ENCODE measurements at regions not wholly inside any gene's neighbourhood (a gene's known extent, or its start where the extent isn't known, plus 50 kb on each side); places are given as distances from the start of the nearest gene placed in this dataset.
"Not testable (repeated sequence)": the region's sequence is repeated elsewhere in the genome, so short reads cannot be mapped to it uniquely, and the experiment has no call there.

DNA sequence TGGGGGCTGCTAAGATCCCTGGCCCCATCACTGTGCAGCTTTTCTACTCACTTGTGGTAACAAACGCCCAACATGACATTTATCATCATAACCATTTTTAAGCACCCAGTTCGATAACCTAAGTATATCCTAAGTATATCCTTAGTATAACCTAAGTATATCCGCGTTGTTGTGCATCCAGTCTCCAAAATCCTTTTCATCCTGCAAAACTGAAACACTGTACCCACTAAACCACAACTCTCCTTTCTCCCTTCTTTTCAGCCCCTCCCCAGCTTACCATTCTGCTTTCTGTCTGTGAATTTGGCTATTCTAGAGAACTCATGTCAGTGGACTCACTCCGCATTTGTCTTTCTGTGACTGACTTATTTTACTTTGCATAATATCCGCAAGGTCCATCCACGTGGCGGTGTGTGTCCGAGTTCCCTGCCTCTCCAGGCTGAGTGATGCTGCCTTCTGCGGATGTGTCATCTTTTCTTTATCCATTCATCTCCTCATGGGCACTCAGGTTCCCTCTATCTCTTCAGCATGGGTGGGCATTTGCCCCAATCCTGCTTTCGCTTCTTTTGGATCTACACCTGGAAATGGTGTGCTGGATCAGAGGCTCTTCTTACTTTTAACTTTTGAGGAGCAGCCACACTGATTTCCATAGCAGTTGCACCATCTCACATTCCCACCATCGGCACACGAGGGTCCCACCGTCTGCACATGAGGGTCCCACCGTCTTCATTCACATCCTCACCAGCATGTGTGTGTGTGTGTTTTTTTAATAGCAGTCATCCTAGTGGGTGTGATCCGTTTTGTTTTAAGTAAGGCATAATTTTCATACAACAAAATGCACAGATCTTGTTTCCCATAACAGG, 82.4 kb upstream of the CLDN5 start:
- Mint-ChIP-seq H3K27ac (no peak overlapping the region), H3K4me1 (ENCODE audit: low read depth) (peaks cover 89% of the 10 kb centered on the region), H3K4me3 (peak overlapping the region; percentile 48 to 78), H3K27me3 (ENCODE audit: low read depth) (no peaks in the 10 kb centered on the region), H3K9me3 (peaks cover 0 to 4% of the 10 kb centered on the region in 2 donors), H3K36me3 (ENCODE audit: insufficient read depth in 2 of 2) (no peaks in the 10 kb centered on the region)
- no peak for ATAC-seq (replicated peaks in 1 of 2)
- DNase-seq = no peak

DNA sequence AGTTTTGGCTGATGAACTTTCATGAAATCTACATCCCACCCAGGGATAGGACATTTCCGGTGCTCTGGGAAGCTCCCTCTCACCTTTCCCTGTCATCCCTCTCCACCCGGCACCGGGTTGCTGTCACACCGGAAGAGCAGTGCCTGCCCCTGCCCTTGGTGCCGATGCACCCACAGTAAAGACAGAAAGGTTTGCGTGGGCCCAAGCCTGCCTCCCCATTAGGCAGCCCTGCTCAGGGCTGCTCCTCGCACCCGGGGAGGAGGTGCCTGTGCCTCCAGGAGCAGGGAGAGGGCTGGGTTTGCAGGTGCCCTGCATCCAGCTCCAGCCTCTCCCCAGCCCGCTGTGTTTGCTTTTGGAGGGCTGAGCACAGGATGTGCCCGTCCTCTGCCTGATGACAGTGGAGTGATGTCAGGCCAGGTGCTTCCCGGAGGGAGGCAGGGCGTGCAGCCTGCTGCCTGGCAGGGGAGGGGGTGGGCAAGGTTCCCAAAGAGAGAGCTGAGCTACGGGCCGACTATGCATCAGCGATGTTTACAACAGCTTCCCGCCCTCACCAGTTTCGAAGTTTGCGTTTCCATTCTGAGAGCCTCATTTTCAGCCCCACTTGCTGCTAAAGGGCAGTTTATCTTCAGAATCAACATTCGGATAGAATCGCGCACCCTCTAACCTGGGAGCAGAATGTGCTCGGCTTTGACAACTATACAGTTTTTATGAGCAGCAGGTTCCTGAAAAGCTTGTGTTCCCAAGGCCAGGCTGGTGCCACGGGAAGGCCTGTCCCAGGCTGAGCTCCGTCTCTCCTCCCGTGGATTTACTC, 83.2 kb upstream of the CLDN5 start:
- H3K36me3 Mint-ChIP-seq (ENCODE audit: insufficient read depth in 2 of 2) = no peaks in the 10 kb centered on the region
- H3K27me3 Mint-ChIP-seq (ENCODE audit: low read depth) = no peaks in the 10 kb centered on the region
- no peak overlapping the region for H3K27ac Mint-ChIP-seq
- DNase-seq (peak; percentile 38 to 42), ATAC-seq (replicated peaks in 1 of 2) (peak; percentile 52 to 73)
- peaks cover 0 to 4% of the 10 kb centered on the region in 2 donors for H3K9me3 Mint-ChIP-seq
- peak overlapping the region; percentile 48 to 78 for H3K4me3 Mint-ChIP-seq
- peaks cover 94% of the 10 kb centered on the region for H3K4me1 Mint-ChIP-seq (ENCODE audit: low read depth)

DNA sequence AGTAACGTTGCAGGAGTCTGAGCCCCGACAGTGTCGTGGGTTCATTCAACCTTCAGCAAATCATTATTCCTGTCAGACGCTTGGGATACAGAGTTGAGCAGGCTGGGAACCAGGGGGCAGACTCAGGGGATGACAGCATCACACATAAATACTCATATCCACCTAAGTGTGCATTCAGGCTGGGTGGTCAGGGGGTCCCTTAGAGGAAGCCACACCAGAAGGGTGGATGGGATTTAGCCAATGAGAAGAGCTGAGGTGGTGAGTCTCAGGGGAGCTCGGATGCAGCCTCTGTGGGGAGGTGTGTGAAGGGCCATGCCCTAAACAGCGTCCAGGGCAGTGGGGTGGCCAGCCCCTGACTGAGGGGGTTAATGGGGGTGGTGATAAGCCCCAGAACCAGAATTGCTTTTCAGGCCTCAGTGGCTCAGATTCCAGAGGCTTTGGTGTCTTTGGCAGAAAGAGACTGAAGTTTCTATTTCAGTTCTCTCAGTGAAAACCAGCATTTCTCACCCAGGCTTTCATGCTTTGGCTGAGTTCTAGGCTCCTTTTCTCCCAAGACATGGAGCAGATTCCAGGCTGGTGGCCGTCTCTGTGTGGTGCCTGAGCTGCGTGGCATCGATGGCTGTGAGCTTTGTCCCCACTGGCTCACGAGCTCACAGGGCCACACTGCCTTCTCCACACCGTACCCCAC, 83.9 kb upstream of the CLDN5 start:
- Mint-ChIP-seq H3K4me1 (ENCODE audit: low read depth) (peaks cover 92% of the 10 kb centered on the region), H3K27me3 (ENCODE audit: low read depth) (no peaks in the 10 kb centered on the region), H3K27ac (no peak overlapping the region)

DNA sequence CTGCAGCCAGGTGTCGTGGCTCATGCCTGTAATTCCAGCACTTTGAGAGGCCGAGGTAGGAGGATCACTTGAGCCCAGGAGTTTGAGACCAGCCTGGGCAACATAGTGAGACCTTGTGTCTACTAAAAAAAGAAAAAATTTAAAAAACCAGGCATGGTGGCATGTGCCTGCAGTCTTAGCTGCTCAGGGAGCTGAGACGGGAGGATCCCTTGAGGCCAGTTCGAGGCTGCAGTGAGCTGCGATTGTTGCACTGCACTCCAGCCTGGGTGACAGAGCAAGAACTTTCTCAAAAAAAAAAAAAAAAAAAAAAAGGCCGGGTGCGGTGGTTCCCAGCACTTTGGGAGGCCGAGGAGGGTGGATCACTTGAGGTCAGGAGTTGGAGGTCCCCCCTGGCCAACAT, 85.5 kb upstream of the CLDN5 start:
- not testable (repeated sequence) for H3K27ac Mint-ChIP-seq; H3K36me3 Mint-ChIP-seq (ENCODE audit: insufficient read depth in 2 of 2); ATAC-seq (replicated peaks in 1 of 2); H3K9me3 Mint-ChIP-seq; H3K27me3 Mint-ChIP-seq (ENCODE audit: low read depth); DNase-seq
- Mint-ChIP-seq H3K4me1 (ENCODE audit: low read depth) (peaks cover 85% of the 10 kb centered on the region), H3K4me3 (peak overlapping the region in 1 of 2 donors; percentile 59)

More for the DNA sequence above, 83.9 kb upstream of the CLDN5 start:
- peak overlapping the region; percentile 48 to 78 for H3K4me3 Mint-ChIP-seq
- no peak for DNase-seq
- H3K36me3 Mint-ChIP-seq (ENCODE audit: insufficient read depth in 2 of 2) = no peaks in the 10 kb centered on the region
- no peak for ATAC-seq (replicated peaks in 1 of 2)
- peaks cover 0 to 2% of the 10 kb centered on the region in 2 donors for H3K9me3 Mint-ChIP-seq

DNA sequence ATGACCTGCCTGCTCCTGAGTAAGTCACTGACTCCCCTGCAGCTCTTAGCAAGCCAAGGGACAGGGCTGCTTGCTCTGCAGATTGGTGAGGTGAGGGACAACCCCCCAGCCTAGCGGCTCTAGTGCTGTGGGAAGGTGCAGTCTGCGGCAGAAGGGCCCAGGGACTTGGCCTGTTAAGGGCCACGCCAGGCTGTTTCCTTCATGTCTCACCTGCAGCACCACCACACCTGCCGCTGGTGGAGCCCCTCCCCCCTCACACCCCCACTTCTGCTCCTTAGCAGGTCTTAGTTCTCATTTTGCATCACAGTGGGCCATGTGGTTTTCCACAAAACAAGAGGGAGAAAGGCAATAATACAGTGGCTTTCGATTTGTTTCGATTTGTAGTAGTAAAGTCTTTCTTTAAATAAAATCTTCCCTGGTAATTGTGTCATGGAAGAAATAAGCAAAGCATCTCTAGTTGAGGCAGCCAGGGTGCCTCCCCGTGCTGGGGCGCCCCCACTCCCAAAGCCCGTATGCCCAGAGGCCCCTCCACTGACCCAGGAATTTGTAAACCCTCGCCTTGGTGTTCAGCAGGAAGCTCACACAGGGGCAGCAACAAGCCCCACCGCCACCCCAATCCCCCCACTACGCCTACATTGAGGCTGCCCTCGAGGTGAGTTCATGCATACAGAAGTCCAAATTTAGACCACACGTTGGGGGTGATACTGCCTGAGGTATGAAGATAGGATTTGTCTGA, 86.5 kb upstream of the CLDN5 start:
- H3K9me3 Mint-ChIP-seq = no peaks in the 10 kb centered on the region
- H3K36me3 Mint-ChIP-seq (ENCODE audit: insufficient read depth in 2 of 2) = no peaks in the 10 kb centered on the region

DNA sequence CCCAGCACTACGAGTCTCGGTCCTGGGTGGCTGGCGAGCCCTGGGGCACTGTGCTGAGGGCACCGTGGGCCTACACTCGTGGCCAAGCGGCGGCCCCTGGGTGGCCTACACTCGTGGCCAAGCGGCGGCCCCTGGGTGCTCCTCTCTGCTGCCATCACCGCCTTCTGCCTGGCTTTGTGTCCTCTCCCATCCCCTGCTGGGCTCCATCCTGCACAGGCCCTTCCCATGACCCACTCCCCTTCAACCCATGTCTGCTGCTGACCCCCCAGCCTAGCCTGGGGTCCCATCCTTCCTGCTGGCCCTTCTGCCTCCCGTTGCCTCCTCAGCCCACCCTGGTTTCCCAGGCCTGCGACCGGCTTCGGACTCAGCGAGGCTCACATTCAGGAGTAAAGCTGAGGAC, 87.4 kb upstream of the CLDN5 start:
- H3K4me1 Mint-ChIP-seq (ENCODE audit: low read depth) = peaks cover 74% of the 10 kb centered on the region
- H3K36me3 Mint-ChIP-seq (ENCODE audit: insufficient read depth in 2 of 2) = no peaks in the 10 kb centered on the region
- no peaks in the 10 kb centered on the region for H3K9me3 Mint-ChIP-seq
- DNase-seq = no peak
- H3K27me3 Mint-ChIP-seq (ENCODE audit: low read depth) = no peaks in the 10 kb centered on the region
- no peak overlapping the region for H3K4me3 Mint-ChIP-seq
- no peak for ATAC-seq (replicated peaks in 1 of 2)
- no peak overlapping the region for H3K27ac Mint-ChIP-seq

More for the DNA sequence above, 86.5 kb upstream of the CLDN5 start:
- ATAC-seq (replicated peaks in 1 of 2) (peak; percentile 69 to 76), DNase-seq (peak; percentile 47 to 63)
- H3K4me1 Mint-ChIP-seq (ENCODE audit: low read depth) = peaks cover 82% of the 10 kb centered on the region
- peak overlapping the region; percentile 10 for H3K27ac Mint-ChIP-seq
- H3K27me3 Mint-ChIP-seq (ENCODE audit: low read depth) = no peaks in the 10 kb centered on the region
- H3K4me3 Mint-ChIP-seq = peak overlapping the region; percentile 57 to 68

DNA sequence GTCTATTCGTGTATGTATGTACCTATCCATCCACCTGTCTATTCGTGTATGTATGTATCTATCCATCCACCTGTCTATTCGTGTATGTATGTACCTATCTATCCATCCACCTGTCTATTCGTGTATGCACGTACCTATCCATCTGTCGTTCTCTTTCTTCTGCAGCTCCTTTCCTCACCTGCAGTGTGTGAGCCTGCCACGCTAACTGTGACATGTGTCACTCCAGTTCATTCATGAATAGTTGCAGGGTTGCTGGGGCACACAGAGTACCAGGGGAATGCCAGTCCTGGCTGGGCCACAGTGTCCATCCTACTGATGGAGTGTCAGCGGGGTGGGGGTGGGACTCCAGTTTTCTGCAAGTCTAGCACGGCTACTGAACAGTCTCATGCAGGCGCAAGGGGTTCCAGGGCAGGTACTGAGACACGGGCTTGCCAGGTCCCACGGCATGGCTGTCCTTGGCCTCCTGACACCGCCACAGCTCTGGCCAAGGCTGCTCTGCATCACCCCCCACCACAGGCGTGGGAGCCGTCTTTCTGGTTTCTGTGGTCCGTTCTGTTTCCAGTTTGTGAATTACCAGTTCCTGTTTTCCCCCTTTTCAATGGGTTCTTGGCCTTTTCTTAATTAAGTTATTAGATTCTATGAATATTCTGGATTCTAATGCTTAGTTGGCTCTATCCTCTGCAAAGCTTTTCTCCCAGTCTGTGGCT, 88.8 kb upstream of the CLDN5 start:
- H3K27me3 Mint-ChIP-seq (ENCODE audit: low read depth) = no peaks in the 10 kb centered on the region
- peaks cover 65% of the 10 kb centered on the region for H3K4me1 Mint-ChIP-seq (ENCODE audit: low read depth)
- H3K27ac Mint-ChIP-seq = no peak overlapping the region
- no peak overlapping the region for H3K4me3 Mint-ChIP-seq
- no peak for DNase-seq
- no peaks in the 10 kb centered on the region for H3K36me3 Mint-ChIP-seq (ENCODE audit: insufficient read depth in 2 of 2)
- H3K9me3 Mint-ChIP-seq = no peaks in the 10 kb centered on the region
- no peak for ATAC-seq (replicated peaks in 1 of 2)

DNA sequence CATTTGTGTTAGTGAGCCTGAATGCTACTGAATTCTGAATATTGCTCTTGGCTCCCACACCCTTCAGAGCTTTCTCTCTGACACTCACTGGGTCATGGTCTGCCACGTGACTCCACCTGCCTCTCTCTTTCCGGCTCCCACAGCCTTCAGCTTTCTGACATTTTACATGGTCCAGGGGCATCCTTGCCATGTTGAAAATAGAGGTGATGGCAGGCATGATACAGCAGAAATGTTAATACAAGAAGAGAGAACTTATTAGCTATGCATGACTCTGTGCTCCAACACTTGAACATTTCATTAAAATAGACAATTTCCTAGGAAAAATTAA, 90.3 kb upstream of the CLDN5 start:
- Mint-ChIP-seq H3K9me3 (no peaks in the 10 kb centered on the region), H3K4me3 (no peak overlapping the region), H3K27me3 (ENCODE audit: low read depth) (no peaks in the 10 kb centered on the region), H3K4me1 (ENCODE audit: low read depth) (peaks cover 65% of the 10 kb centered on the region), H3K36me3 (ENCODE audit: insufficient read depth in 2 of 2) (no peaks in the 10 kb centered on the region), H3K27ac (no peak overlapping the region)
- ATAC-seq (replicated peaks in 1 of 2) (no peak), DNase-seq (no peak)

DNA sequence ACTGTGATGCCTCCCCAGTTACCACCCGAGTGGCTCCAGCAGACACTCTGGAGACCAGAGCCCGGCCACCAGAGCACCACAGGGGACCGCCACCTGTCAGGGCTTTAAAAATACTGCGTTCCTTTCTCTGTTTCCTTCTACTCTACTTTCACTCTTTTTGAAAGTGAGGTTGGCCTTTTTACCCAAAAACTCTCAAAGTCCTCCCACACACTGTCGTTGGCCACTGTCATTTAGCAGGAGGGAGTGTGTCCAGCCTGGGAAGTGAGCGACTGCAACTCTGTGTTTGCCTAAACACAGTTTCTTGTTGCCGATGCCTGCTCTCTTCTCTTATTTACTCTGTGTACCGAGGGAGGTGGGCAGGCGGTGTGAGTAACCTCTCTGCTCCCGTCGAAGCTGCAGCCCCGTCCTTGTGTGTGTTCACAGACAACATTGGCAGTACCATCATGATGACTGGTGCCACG, 90.8 kb upstream of the CLDN5 start:
- DNase-seq = no peak
- no peaks in the 10 kb centered on the region for H3K36me3 Mint-ChIP-seq (ENCODE audit: insufficient read depth in 2 of 2)
- no peaks in the 10 kb centered on the region for H3K9me3 Mint-ChIP-seq
- ATAC-seq (replicated peaks in 1 of 2) = no peak
- H3K27me3 Mint-ChIP-seq (ENCODE audit: low read depth) = no peaks in the 10 kb centered on the region
- no peak overlapping the region for H3K4me3 Mint-ChIP-seq
- H3K27ac Mint-ChIP-seq = no peak overlapping the region
- H3K4me1 Mint-ChIP-seq (ENCODE audit: low read depth) = peaks cover 66% of the 10 kb centered on the region

DNA sequence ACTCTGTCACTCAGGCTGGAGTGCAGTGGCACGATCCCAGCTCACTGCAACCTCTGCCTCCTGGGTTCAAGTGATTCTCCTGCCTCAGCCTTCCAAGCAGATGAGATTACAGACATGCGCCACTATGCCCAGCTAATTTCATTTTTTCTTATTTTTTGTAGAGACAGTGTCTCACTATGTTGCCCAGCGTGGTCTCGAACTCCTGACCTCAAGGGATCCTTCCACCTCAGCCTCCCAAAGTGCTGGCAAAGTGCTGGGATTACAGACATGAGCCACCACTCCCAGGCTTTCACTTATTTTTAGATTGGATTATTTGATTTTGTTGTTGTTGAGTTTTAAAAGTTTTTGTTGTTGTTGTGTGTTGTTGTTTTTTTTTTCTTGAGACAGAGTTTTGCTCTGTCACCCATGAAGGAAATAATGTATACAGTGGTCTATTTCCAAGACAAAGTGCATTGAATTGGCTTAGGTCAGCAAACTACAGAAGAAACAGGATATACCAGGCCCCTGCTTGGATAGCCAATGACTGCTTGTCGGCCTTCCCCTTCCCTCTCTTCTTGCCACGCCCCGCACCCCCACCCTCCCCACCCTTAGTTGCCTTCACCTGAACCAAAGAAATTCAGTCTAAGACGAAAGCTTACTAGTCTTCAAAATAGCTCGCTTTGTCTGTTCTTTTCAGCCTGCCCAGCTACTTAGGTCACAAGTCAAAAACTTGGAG, 91.8 kb upstream of the CLDN5 start:
- Mint-ChIP-seq H3K4me1 (ENCODE audit: low read depth) (peaks cover 56% of the 10 kb centered on the region), H3K4me3 (no peak overlapping the region), H3K9me3 (no peaks in the 10 kb centered on the region), H3K27ac (no peak overlapping the region), H3K36me3 (ENCODE audit: insufficient read depth in 2 of 2) (no peaks in the 10 kb centered on the region), H3K27me3 (ENCODE audit: low read depth) (no peaks in the 10 kb centered on the region)
- DNase-seq = no peak
- ATAC-seq (replicated peaks in 1 of 2) = no peak

DNA sequence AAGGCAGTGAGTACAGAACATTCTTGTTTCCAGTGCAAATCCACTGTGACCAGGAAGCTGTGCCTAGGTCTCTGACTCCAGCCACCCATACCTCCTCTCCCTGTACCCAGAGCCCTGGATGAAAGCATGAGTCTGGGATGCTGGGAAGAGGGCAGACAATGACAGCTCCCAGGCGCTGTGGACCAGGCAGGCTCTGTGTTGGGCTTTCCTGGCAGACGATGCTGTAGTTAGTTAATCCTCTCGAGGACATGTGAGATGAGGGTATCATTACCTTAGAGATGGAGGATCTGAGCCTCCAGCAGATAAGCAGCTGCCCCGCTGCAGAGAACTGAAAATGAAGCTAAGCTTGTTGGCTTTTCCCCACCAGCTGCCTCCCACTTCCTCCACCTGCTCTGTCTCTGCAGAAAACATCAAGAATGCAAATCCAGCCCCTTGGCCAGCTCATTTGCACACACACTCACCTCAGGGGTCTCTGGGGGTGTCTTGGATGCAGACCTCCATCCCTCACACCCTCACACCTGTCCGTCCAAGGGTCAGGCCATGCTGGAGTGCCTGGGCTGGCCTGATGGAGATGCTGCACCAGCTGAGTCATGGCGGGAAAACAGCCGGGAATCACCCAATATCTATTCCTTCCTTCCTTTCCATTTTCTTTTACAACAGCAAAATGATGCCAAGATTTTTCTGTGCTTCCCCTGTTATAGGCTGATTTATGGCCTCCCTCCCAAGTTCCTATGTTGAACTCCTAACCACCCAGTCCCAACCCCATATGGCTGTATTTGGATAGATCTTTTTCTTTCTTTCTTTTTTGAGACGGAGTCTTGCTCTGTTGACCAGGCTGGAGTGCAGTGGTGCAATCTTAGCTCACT, 94.9 kb upstream of the SEPTIN5 start:
- Mint-ChIP-seq H3K4me3 (peak overlapping the region in 1 of 2 donors; percentile 59), H3K4me1 (ENCODE audit: low read depth) (peaks cover 30% of the 10 kb centered on the region), H3K9me3 (no peaks in the 10 kb centered on the region), H3K27me3 (ENCODE audit: low read depth) (no peaks in the 10 kb centered on the region), H3K27ac (no peak overlapping the region), H3K36me3 (ENCODE audit: insufficient read depth in 2 of 2) (no peaks in the 10 kb centered on the region)
- ATAC-seq (replicated peaks in 1 of 2) (no peak), DNase-seq (no peak)
